ENCODE measurements at regions not wholly inside any gene's neighbourhood (a gene's known extent, or its start where the extent isn't known, plus 50 kb on each side); places are given as distances from the start of the nearest gene placed in this dataset.

DNA sequence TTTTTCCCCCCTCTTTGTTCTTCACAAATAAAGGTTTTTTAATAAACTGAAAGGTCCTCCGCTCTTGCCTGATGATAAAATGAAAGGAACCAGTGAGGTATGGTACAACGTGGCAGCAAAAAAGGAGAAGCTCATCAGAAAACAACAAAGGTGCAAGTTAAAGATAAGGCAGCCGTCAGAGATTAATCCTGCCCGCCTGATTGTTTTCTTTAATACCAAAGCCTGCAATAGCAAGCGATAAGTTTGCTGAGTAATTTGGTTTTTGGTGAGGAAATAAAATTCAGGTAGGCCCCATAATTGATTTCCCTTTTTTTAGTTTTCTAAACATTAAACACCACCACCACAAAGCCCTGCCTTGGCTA lies 177.9 kb downstream of the MBOAT1 start:
- DNase-seq, result no peak
- Histone ChIP-seq H3K9me3 (peaks cover 0 to 11% (median 0%) of the 10 kb centered on the region in 8 donors), H3K27me3 (replicated peaks in 1 of 7) (peaks cover 0 to 19% (median 0%) of the 10 kb centered on the region in 7 donors), H3K27ac (no peak overlapping the region), H3K36me3 (no peaks in the 10 kb centered on the region), H3K4me1 (no peaks in the 10 kb centered on the region), H3K4me3 (no peak overlapping the region)
- no peak for TF ChIP-seq POLR2AphosphoS5 (IDR thresholded peaks at IDR 0.05)
- TF ChIP-seq, protein P1, sequence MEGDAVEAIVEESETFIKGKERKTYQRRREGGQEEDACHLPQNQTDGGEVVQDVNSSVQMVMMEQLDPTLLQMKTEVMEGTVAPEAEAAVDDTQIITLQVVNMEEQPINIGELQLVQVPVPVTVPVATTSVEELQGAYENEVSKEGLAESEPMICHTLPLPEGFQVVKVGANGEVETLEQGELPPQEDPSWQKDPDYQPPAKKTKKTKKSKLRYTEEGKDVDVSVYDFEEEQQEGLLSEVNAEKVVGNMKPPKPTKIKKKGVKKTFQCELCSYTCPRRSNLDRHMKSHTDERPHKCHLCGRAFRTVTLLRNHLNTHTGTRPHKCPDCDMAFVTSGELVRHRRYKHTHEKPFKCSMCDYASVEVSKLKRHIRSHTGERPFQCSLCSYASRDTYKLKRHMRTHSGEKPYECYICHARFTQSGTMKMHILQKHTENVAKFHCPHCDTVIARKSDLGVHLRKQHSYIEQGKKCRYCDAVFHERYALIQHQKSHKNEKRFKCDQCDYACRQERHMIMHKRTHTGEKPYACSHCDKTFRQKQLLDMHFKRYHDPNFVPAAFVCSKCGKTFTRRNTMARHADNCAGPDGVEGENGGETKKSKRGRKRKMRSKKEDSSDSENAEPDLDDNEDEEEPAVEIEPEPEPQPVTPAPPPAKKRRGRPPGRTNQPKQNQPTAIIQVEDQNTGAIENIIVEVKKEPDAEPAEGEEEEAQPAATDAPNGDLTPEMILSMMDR (IDR thresholded peaks at IDR 0.05 in 8 of 11, conservative IDR thresholded peaks at IDR 0.05 in 3 of 11), result no peak
- 22 to 35% (median 31%) methylated on average over 5 of the region's 5 CpGs for WGBS, 5 donors
- intact Hi-C loops (cut with DNase I; ENCODE audit: low total_unique reads), result no loop called here

DNA sequence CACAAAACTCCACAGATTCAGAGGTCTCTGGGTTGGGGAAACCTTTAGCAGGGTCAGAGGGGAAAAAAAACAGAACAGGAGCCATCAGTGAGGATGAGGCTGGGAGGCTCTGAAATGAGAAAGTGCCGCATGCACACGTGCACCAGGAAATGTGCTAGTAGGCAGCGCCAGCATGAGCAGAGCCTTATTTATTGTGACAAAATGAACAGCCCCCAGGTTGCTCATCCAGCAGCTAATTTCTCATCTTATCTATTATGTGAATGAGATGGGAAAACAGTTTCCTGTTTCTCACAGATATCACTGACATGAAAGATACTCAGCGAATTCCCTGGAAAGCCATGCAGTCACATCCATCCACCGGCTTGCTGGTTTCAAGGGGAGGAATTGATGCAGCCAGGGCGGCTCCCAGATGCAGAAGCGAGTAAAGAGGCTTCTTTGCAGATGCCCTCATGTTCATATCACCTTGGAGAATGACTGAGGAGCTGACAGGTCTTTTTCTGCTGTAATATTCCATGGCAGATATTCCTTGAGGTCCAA lies 176.1 kb downstream of the MBOAT1 start:
- no peak for TF ChIP-seq POLR2AphosphoS5 (IDR thresholded peaks at IDR 0.05)
- TF ChIP-seq, protein P1 (IDR thresholded peaks at IDR 0.05 in 8 of 11, conservative IDR thresholded peaks at IDR 0.05 in 3 of 11), result no peak
- no peak for TF ChIP-seq POLR2A (IDR thresholded peaks at IDR 0.05)
- Histone ChIP-seq H3K27ac (no peak overlapping the region), H3K4me3 (no peak overlapping the region), H3K27me3 (replicated peaks in 1 of 7) (peaks cover 0 to 14% (median 0%) of the 10 kb centered on the region in 7 donors), H3K9me3 (peaks cover 0 to 11% (median 0%) of the 10 kb centered on the region in 8 donors), H3K4me1 (no peaks in the 10 kb centered on the region), H3K36me3 (no peaks in the 10 kb centered on the region)
- 74 to 90% (median 81%) methylated on average over 7 of the region's 7 CpGs for WGBS, 5 donors
- DNase-seq, result no peak
- intact Hi-C loops (cut with DNase I; ENCODE audit: low total_unique reads), result no loop called here

- Histone ChIP-seq H3K27ac (no peak overlapping the region), H3K4me1 (no peaks in the 10 kb centered on the region), H3K36me3 (no peaks in the 10 kb centered on the region), H3K9me3 (no peaks in the 10 kb centered on the region), H3K27me3 (replicated peaks in 1 of 7) (no peaks in the 10 kb centered on the region), H3K4me3 (no peak overlapping the region)
- TF ChIP-seq, protein P1 (IDR thresholded peaks at IDR 0.05 in 8 of 11, conservative IDR thresholded peaks at IDR 0.05 in 3 of 11), result no peak
- TF ChIP-seq POLR2AphosphoS5 (IDR thresholded peaks at IDR 0.05), result no peak
- no peak for TF ChIP-seq POLR2A (IDR thresholded peaks at IDR 0.05)
- intact Hi-C loops (cut with DNase I; ENCODE audit: low total_unique reads), result no loop called here
- no peak for DNase-seq
- 53 to 73% (median 58%) methylated on average over 7 of the region's 7 CpGs for WGBS, 5 donors
Observed at GRCh38 chr6:20038410-20039204, 173.7 kb downstream of the MBOAT1 start.

DNA sequence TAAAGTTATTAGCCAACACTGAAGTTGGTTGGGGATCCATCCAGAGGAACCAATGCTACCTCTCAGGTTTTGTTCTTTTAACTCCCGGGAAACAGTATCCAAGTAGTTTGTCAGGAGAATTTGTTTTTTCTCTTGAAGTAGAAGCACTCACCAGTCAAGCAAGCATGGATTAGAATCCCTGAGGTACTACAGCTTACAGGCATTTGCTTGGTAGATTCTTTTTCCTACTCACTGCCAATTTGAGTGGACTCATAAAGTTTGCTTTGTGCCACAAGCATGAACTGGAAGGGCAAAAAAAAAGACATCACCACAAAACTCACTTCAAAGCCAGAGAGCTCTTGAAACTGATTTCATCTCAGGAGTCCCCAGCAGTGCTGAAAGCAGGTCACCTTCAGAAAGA lies 167.4 kb downstream of the MBOAT1 start:
- 85 to 100% (median 92%) methylated on average over 1 of the region's 1 CpG for WGBS, 5 donors
- Histone ChIP-seq H3K9me3 (no peaks in the 10 kb centered on the region), H3K4me1 (no peaks in the 10 kb centered on the region), H3K4me3 (no peak overlapping the region), H3K27ac (no peak overlapping the region), H3K27me3 (replicated peaks in 1 of 7) (no peaks in the 10 kb centered on the region), H3K36me3 (no peaks in the 10 kb centered on the region)
- TF ChIP-seq POLR2AphosphoS5 (IDR thresholded peaks at IDR 0.05) (no peak), POLR2A (IDR thresholded peaks at IDR 0.05) (no peak)
- TF ChIP-seq, protein P1 (IDR thresholded peaks at IDR 0.05 in 8 of 11, conservative IDR thresholded peaks at IDR 0.05 in 3 of 11), result no peak
- intact Hi-C loops (cut with DNase I; ENCODE audit: low total_unique reads), result no loop called here
- DNase-seq, result no peak

Measured in spleen (tissue), 11 donors.